IPS DF 6.9 (cell line): ENCODE measurements at regions not wholly inside any gene's neighbourhood (a gene's known extent, or its start where the extent isn't known, plus 50 kb on each side); places are given as distances from the start of the nearest gene placed in this dataset.

Experiments used
- DNase-seq: peaks from one replicate; pipeline ENCODE4 v3.0.0-alpha.2; 2013; ENCODE audit warnings: low read depth, low spot score
- H3K27ac ChIP-seq: one replicate; pipeline ENCODE4 v1.5.1; 2013; ENCODE audit warnings: low read length, control low read depth
- H3K27me3 ChIP-seq: 2 replicates; pipeline ENCODE4 v1.6.1; 2013; ENCODE audit warnings: mild to moderate bottlenecking, low read length; ENCODE audit not compliant: control insufficient read depth, insufficient read depth
- H3K36me3 ChIP-seq: 2 replicates; pipeline ENCODE4 v1.6.1; 2013; ENCODE audit warnings: low read length; ENCODE audit not compliant: control insufficient read depth, insufficient read depth
- H3K4me1 ChIP-seq: 2 replicates; pipeline ENCODE4 v1.6.1; 2013; ENCODE audit warnings: low read length; ENCODE audit not compliant: control insufficient read depth, insufficient read depth
- H3K4me3 ChIP-seq: 2 replicates; pipeline ENCODE4 v1.5.1; 2013; ENCODE audit warnings: mild to moderate bottlenecking, low read length
- H3K9me3 ChIP-seq: 2 replicates; pipeline ENCODE4 v1.6.1; 2013; ENCODE audit warnings: low read length, inconsistent platforms; ENCODE audit not compliant: control insufficient read depth, insufficient read depth
- WGBS: extraction: QIAGEN DNeasy Blood & Tissue Kit; methylation state at CpG from one replicate; pipeline ENCODE4 v1.1.7; 2013; ENCODE audit warnings: mixed read lengths, missing lambda C conversion rate; ENCODE audit not compliant: insufficient read length, insufficient coverage; 5-methylcytosine and 5-hydroxymethylcytosine counted together

DNA sequence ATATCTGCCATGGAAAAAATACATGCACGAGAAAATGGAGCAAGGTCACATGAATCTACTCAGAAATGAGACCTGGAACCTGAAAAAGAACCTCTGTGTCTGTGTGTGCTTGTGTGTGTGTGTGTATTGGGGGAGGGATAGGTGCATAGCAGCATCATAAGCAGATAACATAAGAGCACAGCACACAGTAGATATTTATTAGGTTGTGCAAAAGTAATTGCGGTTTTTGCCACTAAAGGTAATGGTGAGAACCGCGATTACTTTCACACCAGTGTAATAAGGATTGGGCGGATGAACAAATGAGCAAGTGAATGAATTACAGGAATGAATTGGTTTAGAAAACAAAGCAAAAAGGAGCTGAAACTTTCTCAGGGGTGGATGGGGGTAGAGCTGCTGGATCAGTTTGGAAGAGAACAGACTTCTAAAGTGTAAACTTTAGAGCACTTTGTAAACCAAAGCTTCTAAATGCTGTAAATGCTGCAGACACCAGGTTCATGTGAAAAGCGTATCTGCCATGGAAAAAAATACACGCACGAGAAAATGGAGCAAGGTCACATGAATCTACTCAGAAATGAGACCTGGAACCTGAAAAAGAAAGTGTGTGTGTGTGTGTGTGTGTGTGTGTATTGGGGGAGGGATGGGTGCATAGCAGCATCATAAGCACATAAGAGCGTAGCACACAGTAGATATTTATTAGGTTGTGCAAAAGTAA is 156.9 kb downstream of the TOMM20 start:
- Histone ChIP-seq H3K36me3 (no peaks in the 10 kb centered on the region), H3K4me1 (peaks cover 11% of the 10 kb centered on the region; the same call in 1 of the 2 replicates), H3K27me3 (no peaks in the 10 kb centered on the region), H3K4me3 (no peak overlapping the region), H3K9me3 (no peaks in the 10 kb centered on the region), H3K27ac (peak overlapping the region; percentile 2)
- no peak for DNase-seq
- WGBS: no CpG with 5 or more reads among the region's 9 CpGs

GRCh38 chr1:234970731-234971476 is 157.7 kb downstream of the TOMM20 start:
- H3K9me3 ChIP-seq: no peaks in the 10 kb centered on the region
- no peak overlapping the region for H3K4me3 ChIP-seq
- H3K36me3 ChIP-seq: no peaks in the 10 kb centered on the region
- H3K27me3 ChIP-seq: no peaks in the 10 kb centered on the region
- no peak for DNase-seq
- peaks cover 11% of the 10 kb centered on the region; the same call in 1 of the 2 replicates for H3K4me1 ChIP-seq
- peak overlapping the region; percentile 2 for H3K27ac ChIP-seq
- no CpG with 5 or more reads among the region's 12 CpGs for WGBS

- no peak for DNase-seq
- H3K4me1 ChIP-seq: peaks cover 11% of the 10 kb centered on the region; the same call in 1 of the 2 replicates
- WGBS: no CpG with 5 or more reads among the region's 4 CpGs
- H3K27ac ChIP-seq: no peak overlapping the region
- H3K36me3 ChIP-seq: no peaks in the 10 kb centered on the region
- no peaks in the 10 kb centered on the region for H3K27me3 ChIP-seq
- H3K4me3 ChIP-seq: no peak overlapping the region
- H3K9me3 ChIP-seq: no peaks in the 10 kb centered on the region
These were observed 158.3 kb downstream of the TOMM20 start for GRCh38 chr1:234970401-234970730.

DNA sequence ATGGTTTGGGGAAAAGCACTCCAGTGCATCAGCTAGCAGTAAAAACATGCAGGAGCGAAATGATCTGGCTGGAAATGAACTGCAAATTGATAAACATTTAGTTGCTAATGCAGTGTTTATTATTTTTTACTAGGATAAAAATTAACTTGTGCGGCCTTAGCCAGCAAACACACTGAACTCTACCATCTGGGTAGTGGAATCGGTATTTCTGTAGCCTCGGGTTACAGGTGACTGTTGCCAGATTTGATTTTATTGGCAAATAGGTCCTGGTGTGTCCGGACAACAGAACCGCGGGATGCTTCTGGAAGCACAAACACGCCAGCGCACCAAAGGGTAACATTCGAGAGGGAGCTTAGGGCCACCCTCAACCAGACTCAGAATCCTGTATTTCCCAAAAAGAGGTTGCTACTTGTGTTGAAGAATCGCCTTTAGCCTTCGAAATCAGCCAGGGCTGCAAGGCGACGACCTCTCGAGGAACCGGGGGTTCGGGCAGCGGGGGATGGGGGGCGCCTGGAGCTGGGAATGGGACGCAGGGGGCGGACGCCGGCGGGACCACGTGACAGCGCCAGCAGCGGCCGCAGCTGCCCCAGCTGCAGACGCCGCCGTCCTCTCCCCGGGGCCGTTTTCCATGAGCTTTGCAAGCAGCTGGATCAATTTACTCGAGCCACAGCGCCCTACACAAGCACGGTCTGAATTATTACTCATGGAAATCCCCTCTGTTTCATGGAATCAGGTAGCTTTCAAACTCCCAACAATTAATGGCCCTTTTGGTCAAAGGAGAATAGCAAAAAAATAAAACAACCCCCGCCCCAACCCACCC is 158.8 kb downstream of the TOMM20 start:
- Histone ChIP-seq H3K4me3 (peak overlapping the region; percentile 7; the same call in 1 of the 2 replicates), H3K27me3 (no peaks in the 10 kb centered on the region), H3K36me3 (no peaks in the 10 kb centered on the region), H3K4me1 (peaks cover 11% of the 10 kb centered on the region; the same call in 1 of the 2 replicates), H3K27ac (no peak overlapping the region), H3K9me3 (no peaks in the 10 kb centered on the region)
- DNase-seq: no peak
- WGBS: no CpG with 5 or more reads among the region's 37 CpGs

- DNase-seq: no peak
- Histone ChIP-seq H3K9me3 (no peaks in the 10 kb centered on the region), H3K27me3 (no peaks in the 10 kb centered on the region), H3K27ac (no peak overlapping the region), H3K4me3 (no peak overlapping the region), H3K4me1 (peaks cover 11% of the 10 kb centered on the region; the same call in 1 of the 2 replicates), H3K36me3 (no peaks in the 10 kb centered on the region)
- WGBS: no CpG with 5 or more reads among the region's 4 CpGs
These were observed 159.6 kb downstream of the TOMM20 start for GRCh38 chr1:234969011-234969441.

DNA sequence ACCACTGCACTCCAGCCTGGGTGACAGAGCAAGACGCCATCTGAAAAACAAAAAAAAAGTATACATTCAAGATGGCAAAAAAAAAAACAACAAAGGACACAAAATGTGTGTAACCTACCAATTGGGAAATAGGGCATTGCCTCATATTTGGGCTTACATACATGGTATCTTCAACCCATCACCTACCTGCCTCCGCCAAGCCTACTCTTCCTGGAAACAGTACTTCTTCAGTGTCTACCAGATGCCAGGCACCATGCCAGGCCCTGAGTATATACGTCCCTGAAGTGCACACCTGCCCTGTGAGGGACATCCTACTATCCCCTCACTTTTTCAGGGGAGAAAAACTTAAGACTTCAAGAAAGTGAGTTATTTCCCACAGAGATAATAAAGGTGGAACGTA is 160.2 kb downstream of the TOMM20 start:
- H3K27ac ChIP-seq: no peak overlapping the region
- peaks cover 11% of the 10 kb centered on the region; the same call in 1 of the 2 replicates for H3K4me1 ChIP-seq
- no CpG with 5 or more reads among the region's 4 CpGs for WGBS
- no peak for DNase-seq
- no peak overlapping the region for H3K4me3 ChIP-seq
- H3K27me3 ChIP-seq: no peaks in the 10 kb centered on the region
- no peaks in the 10 kb centered on the region for H3K36me3 ChIP-seq
- H3K9me3 ChIP-seq: no peaks in the 10 kb centered on the region

DNA sequence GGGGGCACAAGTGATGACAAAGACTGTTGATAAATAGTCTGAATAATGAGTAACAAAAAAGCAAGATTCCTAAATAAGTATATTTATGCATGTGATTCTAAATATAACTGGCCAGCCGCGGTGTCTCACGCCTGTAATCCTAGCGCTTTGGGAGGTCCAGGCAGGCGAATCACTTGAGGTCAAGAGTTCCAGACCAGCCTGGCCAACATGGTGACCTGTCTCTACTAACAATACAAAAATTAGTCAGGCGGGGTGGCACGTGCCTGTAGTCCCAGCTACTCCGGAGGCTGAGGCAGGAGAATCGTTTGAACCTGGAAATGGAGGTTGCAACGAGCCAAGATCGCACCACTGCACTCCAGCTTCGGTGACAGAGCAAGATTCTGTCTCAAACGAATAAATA is 161.5 kb downstream of the TOMM20 start:
- WGBS: no CpG with 5 or more reads among the region's 13 CpGs
- Histone ChIP-seq H3K9me3 (no peaks in the 10 kb centered on the region), H3K27me3 (no peaks in the 10 kb centered on the region), H3K4me3 (no peak overlapping the region), H3K36me3 (no peaks in the 10 kb centered on the region), H3K27ac (no peak overlapping the region), H3K4me1 (peaks cover 6% of the 10 kb centered on the region; the same call in 1 of the 2 replicates)
- no peak for DNase-seq

- Histone ChIP-seq H3K4me1 (0 out of 2 replicates have a peak, but pooled peaks cover 2% of the 10 kb centered on the region), H3K9me3 (no peaks in the 10 kb centered on the region), H3K27ac (no peak overlapping the region), H3K27me3 (no peaks in the 10 kb centered on the region), H3K4me3 (no peak overlapping the region), H3K36me3 (no peaks in the 10 kb centered on the region)
- no peak for DNase-seq
These were observed 163.5 kb downstream of the TOMM20 start for GRCh38 chr1:234965111-234965510.

GRCh38 chr1:234963904-234964702 is 164.5 kb downstream of the TOMM20 start:
- DNase-seq: no peak
- Histone ChIP-seq H3K4me3 (no peak overlapping the region), H3K9me3 (no peaks in the 10 kb centered on the region), H3K36me3 (no peaks in the 10 kb centered on the region), H3K4me1 (no peaks in the 10 kb centered on the region), H3K27ac (no peak overlapping the region), H3K27me3 (no peaks in the 10 kb centered on the region)
- 100% methylated on average over 1 of the region's 15 CpGs for WGBS
